ENCODE measurements at regions not wholly inside any gene's neighbourhood (a gene's known extent, or its start where the extent isn't known, plus 50 kb on each side); places are given as distances from the start of the nearest gene placed in this dataset.

DNA sequence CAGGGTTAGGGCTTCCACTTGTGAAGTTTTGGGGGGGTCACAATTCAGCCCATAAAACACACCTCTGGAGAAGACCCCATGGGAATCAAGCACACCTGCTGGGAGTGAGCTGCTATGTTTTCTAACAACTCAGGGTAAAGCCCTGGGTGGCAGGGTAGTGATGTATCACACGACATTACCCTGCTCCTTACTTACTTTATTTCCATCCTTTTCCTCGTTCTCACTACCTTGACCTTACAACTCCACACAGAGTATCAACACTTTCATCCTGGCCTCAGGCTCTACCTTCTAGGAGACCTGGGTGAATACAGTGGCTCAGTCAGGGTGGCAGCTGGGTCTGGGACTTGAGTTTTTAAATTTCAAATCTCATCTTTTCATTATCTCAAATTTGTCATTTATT lies 290.3 kb downstream of the CYRIA start:
- Histone ChIP-seq H3K9me3 (no peaks in the 10 kb centered on the region), H3K27me3 (no peaks in the 10 kb centered on the region), H3K4me3 (no peak overlapping the region), H3K27ac (no peak overlapping the region), H3K36me3 (no peaks in the 10 kb centered on the region), H3K4me1 (no peaks in the 10 kb centered on the region)
- TF ChIP-seq, protein P1, sequence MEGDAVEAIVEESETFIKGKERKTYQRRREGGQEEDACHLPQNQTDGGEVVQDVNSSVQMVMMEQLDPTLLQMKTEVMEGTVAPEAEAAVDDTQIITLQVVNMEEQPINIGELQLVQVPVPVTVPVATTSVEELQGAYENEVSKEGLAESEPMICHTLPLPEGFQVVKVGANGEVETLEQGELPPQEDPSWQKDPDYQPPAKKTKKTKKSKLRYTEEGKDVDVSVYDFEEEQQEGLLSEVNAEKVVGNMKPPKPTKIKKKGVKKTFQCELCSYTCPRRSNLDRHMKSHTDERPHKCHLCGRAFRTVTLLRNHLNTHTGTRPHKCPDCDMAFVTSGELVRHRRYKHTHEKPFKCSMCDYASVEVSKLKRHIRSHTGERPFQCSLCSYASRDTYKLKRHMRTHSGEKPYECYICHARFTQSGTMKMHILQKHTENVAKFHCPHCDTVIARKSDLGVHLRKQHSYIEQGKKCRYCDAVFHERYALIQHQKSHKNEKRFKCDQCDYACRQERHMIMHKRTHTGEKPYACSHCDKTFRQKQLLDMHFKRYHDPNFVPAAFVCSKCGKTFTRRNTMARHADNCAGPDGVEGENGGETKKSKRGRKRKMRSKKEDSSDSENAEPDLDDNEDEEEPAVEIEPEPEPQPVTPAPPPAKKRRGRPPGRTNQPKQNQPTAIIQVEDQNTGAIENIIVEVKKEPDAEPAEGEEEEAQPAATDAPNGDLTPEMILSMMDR (IDR thresholded peaks at IDR 0.05): no peak
- TF ChIP-seq EP300 (IDR thresholded peaks at IDR 0.05): no peak
- TF ChIP-seq POLR2A (IDR thresholded peaks at IDR 0.05): no peak
- TF ChIP-seq POLR2AphosphoS5 (IDR thresholded peaks at IDR 0.05): no peak
- intact Hi-C loops (cut with DNase I): no loop called here
- WGBS, 2 donors: 91 to 94% methylated on average over 2 of the region's 2 CpGs
- DNase-seq: no peak

DNA sequence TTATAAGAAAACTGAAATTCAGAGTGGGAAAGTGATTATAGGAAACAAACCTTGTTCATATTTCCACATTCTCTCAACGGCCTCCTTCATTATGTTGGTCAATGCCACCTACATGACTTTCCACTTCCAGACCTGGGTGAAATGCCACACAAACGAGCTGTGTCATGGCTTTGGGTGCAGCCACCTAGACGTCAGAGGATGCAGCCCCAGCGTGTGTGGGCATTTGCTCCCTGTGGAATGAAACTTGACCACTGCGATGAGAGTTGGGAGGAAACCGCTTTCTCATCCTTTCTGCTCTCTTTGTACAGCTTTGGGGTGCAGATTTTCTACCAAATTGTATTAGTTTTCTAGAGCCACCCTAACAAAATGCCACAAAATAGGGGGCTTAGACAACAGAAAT lies 291.0 kb downstream of the CYRIA start:
- 84 to 87% methylated on average over 6 of the region's 6 CpGs for WGBS, 2 donors
- intact Hi-C loops (cut with DNase I): no loop called here
- Histone ChIP-seq H3K9me3 (no peaks in the 10 kb centered on the region), H3K27me3 (no peaks in the 10 kb centered on the region), H3K4me1 (no peaks in the 10 kb centered on the region), H3K4me3 (no peak overlapping the region), H3K36me3 (no peaks in the 10 kb centered on the region), H3K27ac (no peak overlapping the region)
- TF ChIP-seq POLR2A (IDR thresholded peaks at IDR 0.05) (no peak), POLR2AphosphoS5 (IDR thresholded peaks at IDR 0.05) (no peak), EP300 (IDR thresholded peaks at IDR 0.05) (no peak)
- TF ChIP-seq, protein P1 (IDR thresholded peaks at IDR 0.05): no peak
- no peak for DNase-seq

DNA sequence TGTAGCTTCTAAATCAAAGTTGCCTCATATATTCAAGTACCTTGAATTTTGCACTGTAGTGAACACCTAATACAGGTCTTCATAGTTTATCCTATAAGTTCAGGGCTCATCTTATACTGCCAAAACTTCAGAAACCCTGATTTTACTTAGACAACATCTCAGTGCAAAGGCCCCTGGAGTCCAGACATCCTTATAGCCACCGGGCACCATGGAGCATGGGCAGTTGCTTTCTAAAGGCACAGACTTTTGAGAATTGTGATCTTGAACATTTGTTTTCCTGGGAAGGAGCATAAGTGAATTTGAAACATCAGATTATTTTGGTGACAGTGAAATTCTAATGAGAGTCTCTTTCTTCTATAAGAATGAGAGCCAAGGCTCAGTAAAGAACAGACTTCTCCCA lies 292.3 kb downstream of the CYRIA start:
- TF ChIP-seq, protein P1 (IDR thresholded peaks at IDR 0.05): no peak
- TF ChIP-seq EP300 (IDR thresholded peaks at IDR 0.05) (no peak), POLR2AphosphoS5 (IDR thresholded peaks at IDR 0.05) (no peak), POLR2A (IDR thresholded peaks at IDR 0.05) (no peak)
- intact Hi-C loops (cut with DNase I): no loop called here
- no peak for DNase-seq
- Histone ChIP-seq H3K27me3 (no peaks in the 10 kb centered on the region), H3K4me3 (no peak overlapping the region), H3K27ac (no peak overlapping the region), H3K9me3 (no peaks in the 10 kb centered on the region), H3K4me1 (no peaks in the 10 kb centered on the region), H3K36me3 (no peaks in the 10 kb centered on the region)
- WGBS, 2 donors: 95% methylated on average over 1 of the region's 1 CpG

DNA sequence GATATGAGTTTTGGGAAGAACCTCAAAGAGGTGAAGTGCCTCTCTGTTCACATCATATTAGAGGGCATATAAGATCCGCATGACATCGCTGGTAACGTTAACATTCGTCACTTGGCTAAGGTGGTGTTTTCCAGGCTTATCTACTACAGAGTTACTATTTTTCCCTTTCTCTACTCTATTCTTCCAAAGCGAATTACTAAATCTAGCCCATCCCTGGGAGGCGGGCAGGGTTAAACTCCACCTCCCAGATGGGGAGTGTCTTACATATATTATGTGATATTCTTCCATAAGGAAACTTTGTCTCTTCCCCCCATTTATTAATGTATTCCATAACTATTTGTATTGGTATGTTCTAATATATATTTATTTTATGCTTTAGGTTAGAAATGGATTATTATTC lies 293.9 kb downstream of the CYRIA start:
- no peaks in the 10 kb centered on the region for H3K9me3 ChIP-seq
- intact Hi-C loops (cut with DNase I): no loop called here
- H3K27ac ChIP-seq: no peak overlapping the region
- TF ChIP-seq, protein P1 (IDR thresholded peaks at IDR 0.05): no peak
- TF ChIP-seq POLR2AphosphoS5 (IDR thresholded peaks at IDR 0.05): no peak
- TF ChIP-seq EP300 (IDR thresholded peaks at IDR 0.05): no peak
- no peak for TF ChIP-seq POLR2A (IDR thresholded peaks at IDR 0.05)
- H3K36me3 ChIP-seq: no peaks in the 10 kb centered on the region
- H3K27me3 ChIP-seq: no peaks in the 10 kb centered on the region
- WGBS, 2 donors: 96% methylated on average over 6 of the region's 6 CpGs
- no peak for DNase-seq
- H3K4me3 ChIP-seq: no peak overlapping the region
- no peaks in the 10 kb centered on the region for H3K4me1 ChIP-seq

DNA sequence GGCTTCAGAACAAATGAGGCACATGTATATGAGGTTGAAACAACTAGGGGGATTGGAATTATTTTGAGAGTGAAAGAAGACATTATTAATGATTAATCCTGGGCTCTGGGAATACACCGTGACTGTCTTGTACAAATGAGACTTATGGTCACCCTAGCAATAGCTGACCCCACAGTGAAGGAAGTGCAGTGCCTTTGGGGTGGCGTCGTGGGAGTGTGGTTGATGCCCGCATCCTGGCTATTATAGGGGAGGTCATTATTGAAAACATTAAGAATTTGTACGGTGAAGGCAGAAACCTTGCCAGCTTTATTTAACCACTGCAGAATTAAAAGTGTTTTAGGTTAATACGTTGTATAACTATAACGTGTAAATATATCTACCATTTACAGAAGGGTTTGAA lies 296.7 kb downstream of the CYRIA start:
- Histone ChIP-seq H3K4me3 (no peak overlapping the region), H3K4me1 (no peaks in the 10 kb centered on the region), H3K27me3 (no peaks in the 10 kb centered on the region), H3K9me3 (no peaks in the 10 kb centered on the region), H3K27ac (no peak overlapping the region), H3K36me3 (no peaks in the 10 kb centered on the region)
- intact Hi-C loops (cut with DNase I): no loop called here
- TF ChIP-seq POLR2A (IDR thresholded peaks at IDR 0.05) (no peak), EP300 (IDR thresholded peaks at IDR 0.05) (no peak), POLR2AphosphoS5 (IDR thresholded peaks at IDR 0.05) (no peak)
- TF ChIP-seq, protein P1 (IDR thresholded peaks at IDR 0.05): no peak
- no peak for DNase-seq
- 93 to 95% methylated on average over 7 of the region's 7 CpGs for WGBS, 2 donors

All from sigmoid colon (tissue), 6 donors.